ENCODE measurements at regions not wholly inside any gene's neighbourhood (a gene's known extent, or its start where the extent isn't known, plus 50 kb on each side); places are given as distances from the start of the nearest gene placed in this dataset.

DNA sequence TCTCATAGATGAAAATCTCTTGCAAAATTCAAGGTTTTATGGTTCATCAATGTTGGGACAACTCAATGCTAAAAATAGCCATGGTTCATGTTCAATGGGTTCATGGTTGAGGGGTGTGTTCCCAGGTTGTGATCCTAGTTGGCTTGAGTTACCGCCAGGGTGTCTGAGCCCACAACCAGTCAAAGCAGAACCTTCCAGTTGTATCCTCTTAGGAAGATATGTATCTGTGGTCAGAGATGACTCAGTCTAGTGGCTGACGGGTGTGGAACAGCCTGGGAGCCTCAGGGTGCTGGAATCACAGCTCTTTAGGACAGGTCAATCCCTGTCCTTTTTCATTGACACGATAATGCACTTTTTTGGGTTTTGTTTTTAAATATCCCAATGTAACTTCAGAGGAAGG is 192.3 kb upstream of the NR3C2 start:
- TF ChIP-seq, protein P1, sequence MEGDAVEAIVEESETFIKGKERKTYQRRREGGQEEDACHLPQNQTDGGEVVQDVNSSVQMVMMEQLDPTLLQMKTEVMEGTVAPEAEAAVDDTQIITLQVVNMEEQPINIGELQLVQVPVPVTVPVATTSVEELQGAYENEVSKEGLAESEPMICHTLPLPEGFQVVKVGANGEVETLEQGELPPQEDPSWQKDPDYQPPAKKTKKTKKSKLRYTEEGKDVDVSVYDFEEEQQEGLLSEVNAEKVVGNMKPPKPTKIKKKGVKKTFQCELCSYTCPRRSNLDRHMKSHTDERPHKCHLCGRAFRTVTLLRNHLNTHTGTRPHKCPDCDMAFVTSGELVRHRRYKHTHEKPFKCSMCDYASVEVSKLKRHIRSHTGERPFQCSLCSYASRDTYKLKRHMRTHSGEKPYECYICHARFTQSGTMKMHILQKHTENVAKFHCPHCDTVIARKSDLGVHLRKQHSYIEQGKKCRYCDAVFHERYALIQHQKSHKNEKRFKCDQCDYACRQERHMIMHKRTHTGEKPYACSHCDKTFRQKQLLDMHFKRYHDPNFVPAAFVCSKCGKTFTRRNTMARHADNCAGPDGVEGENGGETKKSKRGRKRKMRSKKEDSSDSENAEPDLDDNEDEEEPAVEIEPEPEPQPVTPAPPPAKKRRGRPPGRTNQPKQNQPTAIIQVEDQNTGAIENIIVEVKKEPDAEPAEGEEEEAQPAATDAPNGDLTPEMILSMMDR (tag by site-specific recombination; IDR thresholded peaks at IDR 0.05), result no peak
- TF ChIP-seq, protein P2, sequence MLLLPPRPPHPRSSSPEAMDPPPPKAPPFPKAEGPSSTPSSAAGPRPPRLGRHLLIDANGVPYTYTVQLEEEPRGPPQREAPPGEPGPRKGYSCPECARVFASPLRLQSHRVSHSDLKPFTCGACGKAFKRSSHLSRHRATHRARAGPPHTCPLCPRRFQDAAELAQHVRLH (tag by site-specific recombination; IDR thresholded peaks at IDR 0.05), result no peak
- no peak for TF ChIP-seq GLIS1 (tag by site-specific recombination; IDR thresholded peaks at IDR 0.05)
- TF ChIP-seq REPIN1 (tag by site-specific recombination; IDR thresholded peaks at IDR 0.05; ENCODE audit: low read depth), result no peak
- no peak for TF ChIP-seq ZNF423 (tag by site-specific recombination; IDR thresholded peaks at IDR 0.05)
- TF ChIP-seq ZNF37A (tag by site-specific recombination; IDR thresholded peaks at IDR 0.05), result no peak
- TF ChIP-seq ZNF830 (tag by site-specific recombination; IDR thresholded peaks at IDR 0.05; ENCODE audit: low read depth), result no peak
